PFSK-1 (cell line): ENCODE measurements at regions not wholly inside any gene's neighbourhood (a gene's known extent, or its start where the extent isn't known, plus 50 kb on each side); places are given as distances from the start of the nearest gene placed in this dataset.

Source experiments
- FOXP2 ChIP-seq: optimal IDR thresholded peaks from 2 replicates; pipeline ENCODE3; 2011; ENCODE audit warnings: borderline replicate concordance, control low read depth, inconsistent platforms; ENCODE audit not compliant: insufficient read depth; ENCODE audit errors: extremely low read length, extremely low read depth
- POLR2AphosphoS5 ChIP-seq: IDR thresholded peaks from 2 replicates; pipeline ENCODE4 v1.6.1; 2012; ENCODE audit warnings: low read depth, mild to moderate bottlenecking, control low read depth, low read length, moderate library complexity
- REST ChIP-seq, 2 experiments: IDR thresholded peaks; 2 replicates each; pipeline versions ENCODE4 v1.6.1 to v1.8.0; 2011 to 2012; ENCODE audit warnings: low read depth in 2 of 2, low read length in 2 of 2, control low read depth in 1 of 2, inconsistent platforms in 1 of 2, mild to moderate bottlenecking in 1 of 2, moderate library complexity in 1 of 2; ENCODE audit not compliant: insufficient read depth in 1 of 2
- SIN3A ChIP-seq: IDR thresholded peaks from 2 replicates; pipeline ENCODE4 v1.6.1; 2012; ENCODE audit warnings: mild to moderate bottlenecking, low read length, moderate library complexity, borderline replicate concordance; ENCODE audit not compliant: insufficient read depth
- TAF1 ChIP-seq: IDR thresholded peaks from 2 replicates; pipeline ENCODE4 v1.6.1; 2012; ENCODE audit warnings: low read length, control low read depth, borderline replicate concordance; ENCODE audit not compliant: insufficient read depth

- TF ChIP-seq POLR2AphosphoS5 (no peak), REST (IDR thresholded peaks at IDR 0.05; ENCODE audit: insufficient read depth in 1 of 2, low read depth in 2 of 2, low read length in 2 of 2) (no peak), FOXP2 (no peak), SIN3A (no peak), TAF1 (no peak)
These were observed 138.0 kb downstream of the THBS2 start for GRCh38 chr6:169115632-169116031.

- TF ChIP-seq TAF1: no peak
- TF ChIP-seq REST (IDR thresholded peaks at IDR 0.05; ENCODE audit: insufficient read depth in 1 of 2, low read depth in 2 of 2, low read length in 2 of 2): no peak
- TF ChIP-seq SIN3A: no peak
These were observed 140.9 kb downstream of the THBS2 start for GRCh38 chr6:169112483-169113320.

GRCh38 chr6:169111203-169111602, 142.4 kb downstream of the THBS2 start:
- TF ChIP-seq TAF1 (no peak), FOXP2 (no peak), REST (IDR thresholded peaks at IDR 0.05; ENCODE audit: insufficient read depth in 1 of 2, low read depth in 2 of 2, low read length in 2 of 2) (no peak), POLR2AphosphoS5 (no peak), SIN3A (no peak)

- TF ChIP-seq POLR2AphosphoS5 (no peak), TAF1 (no peak), SIN3A (no peak), FOXP2 (no peak), REST (IDR thresholded peaks at IDR 0.05; ENCODE audit: insufficient read depth in 1 of 2, low read depth in 2 of 2, low read length in 2 of 2) (no peak)
These were observed 144.0 kb downstream of the THBS2 start for GRCh38 chr6:169109411-169110220.
